PC-9 (cell line): ENCODE measurements at regions not wholly inside any gene's neighbourhood (a gene's known extent, or its start where the extent isn't known, plus 50 kb on each side); places are given as distances from the start of the nearest gene placed in this dataset.

Source experiments
- BruUV-seq: library from RNA; stranded (reverse); fragments of 400-500 nt; replicated peaks from 2 replicates; lab custom pipeline; 2021; lab: Mats Ljungman, UMichigan
- CTCF ChIA-PET: fragments of 300-600 bp; sonication (Branson Sonifier 250); formaldehyde crosslinking; loops from one replicate; lab custom pipeline; 2022; ENCODE audit warnings: antibody characterized with exemption; lab: Charles Lee
- POLR2A ChIA-PET: fragments of 300-600 bp; sonication (Branson Sonifier 250); formaldehyde crosslinking; loops from one replicate; lab custom pipeline; 2022; ENCODE audit warnings: antibody characterized with exemption; ENCODE audit not compliant: unreplicated experiment; lab: Charles Lee
- DNase-seq, 2 experiments: peaks; one replicate each; pipeline versions ENCODE4 v3.0.0 to v3.0.0-alpha.2; 2015 to 2022; ENCODE audit warnings: mixed read lengths in 1 of 2
- H2AFZ ChIP-seq: fragments of 200-600 bp; sonication (generic); 2 replicates; pipeline ENCODE4 v1.8.1; 2017; ENCODE audit warnings: antibody characterized with exemption
- H3F3A ChIP-seq: fragments of 200-600 bp; sonication (generic); 2 replicates; pipeline ENCODE4 v1.8.1; 2017; ENCODE audit warnings: antibody characterized with exemption, mild to moderate bottlenecking, low read depth; ENCODE audit not compliant: insufficient read depth
- H3K27ac ChIP-seq: fragments of 200-600 bp; sonication (generic); 2 replicates; pipeline ENCODE4 v1.6.1; 2016; ENCODE audit warnings: mixed run types
- H3K27me3 ChIP-seq: fragments of 200-600 bp; sonication (generic); 2 replicates; pipeline ENCODE4 v1.6.1; 2016; ENCODE audit warnings: low read depth, mixed run types; ENCODE audit not compliant: insufficient read depth
- H3K36me3 ChIP-seq: fragments of 200-600 bp; sonication (generic); 2 replicates; pipeline ENCODE4 v1.6.1; 2016; ENCODE audit warnings: low read depth, mixed run types
- H3K4me1 ChIP-seq: fragments of 200-600 bp; sonication (generic); replicated peaks from 2 replicates; pipeline ENCODE4 v1.6.1; 2016; ENCODE audit warnings: mixed run types; ENCODE audit not compliant: insufficient read depth
- H3K4me2 ChIP-seq: fragments of 200-600 bp; sonication (generic); 2 replicates; pipeline ENCODE4 v1.6.1; 2017; ENCODE audit warnings: mixed run types
- H3K4me3 ChIP-seq: fragments of 200-600 bp; sonication (generic); 2 replicates; pipeline ENCODE4 v1.6.1; 2016; ENCODE audit warnings: mixed run types
- H3K79me2 ChIP-seq: fragments of 200-600 bp; sonication (generic); 2 replicates; pipeline ENCODE4 v1.6.1; 2017; ENCODE audit warnings: low read depth, mixed run types
- H3K9me2 ChIP-seq: fragments of 200-600 bp; sonication (generic); 2 replicates; pipeline ENCODE4 v1.8.1; 2017; ENCODE audit warnings: mild to moderate bottlenecking; ENCODE audit not compliant: insufficient read depth
- H3K9me3 ChIP-seq: fragments of 200-600 bp; sonication (generic); 2 replicates; pipeline ENCODE4 v1.8.1; 2016; ENCODE audit warnings: low read depth; ENCODE audit not compliant: insufficient read depth
- H4K20me1 ChIP-seq: fragments of 200-600 bp; sonication (generic); 2 replicates; pipeline ENCODE4 v1.8.1; 2017; ENCODE audit not compliant: insufficient read depth
- CTCF ChIP-seq: fragments of 200-600 bp; sonication (generic); conservative IDR thresholded peaks from 2 replicates; pipeline ENCODE4 v1.6.1; 2017; ENCODE audit warnings: mixed run types, antibody characterized with exemption, mild to moderate bottlenecking, moderate library complexity
- EZH2 ChIP-seq: fragments of 200-600 bp; sonication (generic); IDR thresholded peaks from 2 replicates; pipeline ENCODE4 v1.8.0; 2017; ENCODE audit warnings: antibody characterized with exemption, low read depth
- intact Hi-C: fragments of 100-400 bp; cut with micrococcal nuclease; formaldehyde crosslinking; loops from one replicate; pipeline ENCODE4 v1.10.0; 2022; ENCODE audit not compliant: unreplicated experiment

- H3K4me1 ChIP-seq, result no peaks in the 10 kb centered on the region
- no peak overlapping the region for H3K4me3 ChIP-seq
- intact Hi-C loops, result no loop called here
- no peaks in the 10 kb centered on the region for H4K20me1 ChIP-seq
- no peaks in the 10 kb centered on the region for H3K9me2 ChIP-seq
- CTCF ChIA-PET, result no interaction called here
- H3F3A ChIP-seq, result no peaks in the 10 kb centered on the region
- no peaks in the 10 kb centered on the region for H3K27me3 ChIP-seq
- H3K9me3 ChIP-seq, result no peaks in the 10 kb centered on the region
- no peak for DNase-seq
- H3K4me2 ChIP-seq, result no peak overlapping the region
- H3K27ac ChIP-seq, result no peak overlapping the region
- H2AFZ ChIP-seq, result no peak overlapping the region
- no peaks in the 10 kb centered on the region for H3K79me2 ChIP-seq
- TF ChIP-seq CTCF (no peak), EZH2 (no peak)
- no TSS peak for BruUV-seq
- POLR2A ChIA-PET, result no interaction called here
- no peaks in the 10 kb centered on the region for H3K36me3 ChIP-seq
These were observed 405.2 kb downstream of the KLF12 start for GRCh38 chr13:73729046-73729445.

GRCh38 chr13:73722120-73722519, 412.1 kb downstream of the KLF12 start:
- no peaks in the 10 kb centered on the region for H3K79me2 ChIP-seq
- POLR2A ChIA-PET, result no interaction called here
- no peak overlapping the region for H2AFZ ChIP-seq
- intact Hi-C loops, result loop anchor here (1.0 kb wide), 1 partner anchor 1497 kb away; no protein-coding TSS in a partner anchor
- peak in 1 of 2 experiments; percentile 66 for DNase-seq
- no peak overlapping the region for H3K4me3 ChIP-seq
- no peaks in the 10 kb centered on the region for H3F3A ChIP-seq
- H4K20me1 ChIP-seq, result no peaks in the 10 kb centered on the region
- H3K36me3 ChIP-seq, result no peaks in the 10 kb centered on the region
- no peaks in the 10 kb centered on the region for H3K27me3 ChIP-seq
- H3K9me2 ChIP-seq, result no peaks in the 10 kb centered on the region
- no peak for TF ChIP-seq EZH2
- no peak; the same call in 1 of the 2 replicates for TF ChIP-seq CTCF
- CTCF ChIA-PET, result interaction anchor here (0.7 to 0.8 kb wide), 2 partner anchors 564 to 1536 kb away, joined by 3 read pairs; no protein-coding TSS in a partner anchor
- H3K4me2 ChIP-seq, result 0 out of 2 replicates have a peak overlapping the region, but pooled peaks have one; percentile 18
- no TSS peak for BruUV-seq
- no peak overlapping the region for H3K27ac ChIP-seq
- H3K4me1 ChIP-seq, result no peaks in the 10 kb centered on the region; the same call in 1 of the 2 replicates
- peaks cover 7% of the 10 kb centered on the region; the same call in 1 of the 2 replicates for H3K9me3 ChIP-seq

- ChIA-PET CTCF (no interaction called here), POLR2A (no interaction called here)
- no peaks in the 10 kb centered on the region for H3K9me2 ChIP-seq
- intact Hi-C loops, result no loop called here
- no peak for DNase-seq
- no peaks in the 10 kb centered on the region for H3K79me2 ChIP-seq
- no peaks in the 10 kb centered on the region for H4K20me1 ChIP-seq
- no peak overlapping the region for H2AFZ ChIP-seq
- 0 out of 2 replicates have a peak overlapping the region, but pooled peaks have one; percentile 18 for H3K4me2 ChIP-seq
- no TSS peak for BruUV-seq
- H3K9me3 ChIP-seq, result peaks cover 7% of the 10 kb centered on the region; the same call in 1 of the 2 replicates
- no peaks in the 10 kb centered on the region for H3F3A ChIP-seq
- no peak for TF ChIP-seq CTCF
- TF ChIP-seq EZH2, result no peak
- no peaks in the 10 kb centered on the region for H3K27me3 ChIP-seq
- no peak overlapping the region for H3K4me3 ChIP-seq
- H3K4me1 ChIP-seq, result no peaks in the 10 kb centered on the region; the same call in 1 of the 2 replicates
- H3K36me3 ChIP-seq, result no peaks in the 10 kb centered on the region
- no peak overlapping the region for H3K27ac ChIP-seq
These were observed 412.6 kb downstream of the KLF12 start for GRCh38 chr13:73721571-73721970.
